H1 (cell line): ENCODE measurements at regions not wholly inside any gene's neighbourhood (a gene's known extent, or its start where the extent isn't known, plus 50 kb on each side); places are given as distances from the start of the nearest gene placed in this dataset.
A peak's percentile ranks its signal among the peaks of the same experiment; 100 is the strongest.

Source experiments
- CTCF ChIA-PET: fragments of 300-600 bp; sonication (Branson Sonifier 250); formaldehyde crosslinking; loops from one replicate; lab custom pipeline; 2021; ENCODE audit not compliant: partially characterized antibody; lab: Charles Lee
- POLR2A ChIA-PET: fragments of 300-600 bp; sonication (Branson Sonifier 250); formaldehyde crosslinking; loops from one replicate; lab custom pipeline; 2021; ENCODE audit warnings: inconsistent platforms; ENCODE audit not compliant: partially characterized antibody; lab: Charles Lee
- DNase-seq, 2 experiments: peaks; one replicate each; pipeline versions ENCODE4 v3.0.0 to v3.0.0-alpha.2; 2010 to 2022; ENCODE audit warnings: low spot score in 2 of 2, low read depth in 1 of 2, mixed read lengths in 1 of 2
- FAIRE-seq: peaks from 2 replicates; lab custom pipeline; 2011; peaks lifted over from hg19 to GRCh38; lab: Jason Lieb, UNC
- H2AFZ ChIP-seq: 2 replicates; pipeline ENCODE4 v1.8.1; 2012; ENCODE audit warnings: low read length, inconsistent platforms
- H2AK5ac ChIP-seq: 2 replicates; pipeline ENCODE4 v1.6.1; 2013; ENCODE audit warnings: low read depth, low read length
- H2BK120ac ChIP-seq: replicated peaks from 2 replicates; pipeline ENCODE3; 2013; ENCODE audit warnings: low read depth, low read length, inconsistent platforms
- H2BK12ac ChIP-seq: 2 replicates; pipeline ENCODE4 v1.6.1; 2013; ENCODE audit warnings: low read depth, low read length
- H2BK15ac ChIP-seq: 2 replicates; pipeline ENCODE4 v1.6.1; 2013; ENCODE audit warnings: low read length
- H2BK20ac ChIP-seq: 2 replicates; pipeline ENCODE4 v1.6.1; 2013; ENCODE audit warnings: low read length
- H2BK5ac ChIP-seq: 2 replicates; pipeline ENCODE4 v1.6.1; 2013; ENCODE audit warnings: low read depth, low read length
- H3K14ac ChIP-seq: 2 replicates; pipeline ENCODE4 v1.6.1; 2013; ENCODE audit warnings: inconsistent platforms; ENCODE audit not compliant: insufficient read length
- H3K18ac ChIP-seq: 2 replicates; pipeline ENCODE4 v1.6.1; 2013; ENCODE audit warnings: low read length; ENCODE audit errors: extremely low read depth
- H3K23ac ChIP-seq: 2 replicates; pipeline ENCODE4 v1.6.1; 2013; ENCODE audit warnings: inconsistent platforms; ENCODE audit not compliant: insufficient read length
- H3K23me2 ChIP-seq: 2 replicates; pipeline ENCODE4 v1.6.1; 2013; ENCODE audit warnings: low read depth, low read length
- H3K27ac ChIP-seq: 2 replicates; pipeline ENCODE4 v1.6.1; 2011; ENCODE audit warnings: low read depth, low read length, inconsistent platforms
- H3K27me3 ChIP-seq, 4 experiments: replicated peaks in 1 of 4; 1 replicate in 1 of 4; 2 replicates in 3 of 4; pipeline versions ENCODE4 v1.6.1 to v1.8.1; 2011 to 2013; ENCODE audit warnings: low read length in 3 of 4, mild to moderate bottlenecking in 3 of 4, inconsistent platforms in 2 of 4, mixed read lengths in 2 of 4, moderate library complexity in 1 of 4; ENCODE audit not compliant: control insufficient read depth in 3 of 4, insufficient read depth in 3 of 4; ENCODE audit errors: extremely low read depth in 1 of 4
- H3K36me3 ChIP-seq, 4 experiments: 2 replicates each; pipeline versions ENCODE4 v1.6.1 to v1.8.1; 2011 to 2013; ENCODE audit warnings: mild to moderate bottlenecking in 4 of 4, low read length in 3 of 4, moderate library complexity in 2 of 4, control low read depth in 1 of 4, inconsistent platforms in 1 of 4; ENCODE audit not compliant: insufficient read depth in 4 of 4, control insufficient read depth in 2 of 4
- H3K4ac ChIP-seq: replicated peaks from 2 replicates; pipeline ENCODE3; 2013; ENCODE audit warnings: low read length, low read depth, mixed read lengths, inconsistent platforms; ENCODE audit not compliant: insufficient read length
- H3K4me1 ChIP-seq, 4 experiments: replicated peaks in 1 of 4; 1 replicate in 1 of 4; 2 replicates in 3 of 4; pipeline versions ENCODE4 v1.6.1 to v1.8.1; 2011 to 2013; ENCODE audit warnings: low read length in 3 of 4, inconsistent platforms in 2 of 4, mixed read lengths in 1 of 4; ENCODE audit not compliant: insufficient read depth in 4 of 4, control insufficient read depth in 3 of 4
- H3K4me2 ChIP-seq, 2 experiments: 2 replicates each; pipeline versions ENCODE4 v1.6.1 to v1.8.1; 2011 to 2013; ENCODE audit warnings: low read depth in 2 of 2, low read length in 2 of 2, control low read depth in 1 of 2, inconsistent platforms in 1 of 2, mild to moderate bottlenecking in 1 of 2; ENCODE audit not compliant: insufficient read depth in 1 of 2
- H3K4me3 ChIP-seq, 4 experiments: fragments of 200-600, 300-600 bp in 1 of 4; sonication (generic), shearing (Covaris generic), sonication (Bioruptor Twin) in 1 of 4; 2 replicates each; pipeline versions ENCODE4 v1.5.1 to v1.8.1; 2011 to 2016; ENCODE audit warnings: low read length in 4 of 4, low read depth in 3 of 4, control low read depth in 2 of 4, inconsistent platforms in 2 of 4, mild to moderate bottlenecking in 2 of 4, mixed read lengths in 1 of 4, moderate library complexity in 1 of 4; ENCODE audit not compliant: insufficient read depth in 2 of 4; ENCODE audit errors: extremely low read depth in 1 of 4
- H3K56ac ChIP-seq: replicated peaks from 2 replicates; pipeline ENCODE3; 2013; ENCODE audit warnings: low read depth, mild to moderate bottlenecking, mixed read lengths, low read length, inconsistent platforms; ENCODE audit not compliant: insufficient read length
- H3K79me1 ChIP-seq: 2 replicates; pipeline ENCODE4 v1.6.1; 2013; ENCODE audit warnings: low read depth, low read length, control low read depth
- H3K79me2 ChIP-seq, 2 experiments: 2 replicates each; pipeline versions ENCODE4 v1.6.1 to v1.8.1; 2012 to 2013; ENCODE audit warnings: low read length in 2 of 2, mild to moderate bottlenecking in 2 of 2, inconsistent platforms in 1 of 2; ENCODE audit not compliant: insufficient read depth in 2 of 2, control insufficient read depth in 1 of 2
- H3K9ac ChIP-seq, 4 experiments: replicated peaks in 1 of 4; 1 replicate in 1 of 4; 2 replicates in 3 of 4; pipeline versions ENCODE4 v1.6.1 to v1.8.1; 2011 to 2013; ENCODE audit warnings: low read depth in 3 of 4, low read length in 3 of 4, control low read depth in 2 of 4, mild to moderate bottlenecking in 2 of 4, moderate library complexity in 2 of 4, inconsistent platforms in 1 of 4; ENCODE audit errors: extremely low read depth in 1 of 4
- H3K9me3 ChIP-seq, 2 experiments: 2 replicates each; pipeline versions ENCODE4 v1.6.1 to v1.8.1; 2012 to 2013; ENCODE audit warnings: mild to moderate bottlenecking in 2 of 2, moderate library complexity in 2 of 2, control low read depth in 1 of 2, inconsistent platforms in 1 of 2, low read depth in 1 of 2, low read length in 1 of 2, mixed read lengths in 1 of 2; ENCODE audit not compliant: insufficient read depth in 2 of 2
- H4K20me1 ChIP-seq, 2 experiments: replicated peaks in 1 of 2; 2 replicates each; pipeline versions ENCODE3 to v1.8.1; 2011 to 2013; ENCODE audit warnings: inconsistent platforms in 2 of 2, low read length in 2 of 2, mild to moderate bottlenecking in 1 of 2; ENCODE audit not compliant: insufficient read depth in 2 of 2, control insufficient read depth in 1 of 2
- H4K5ac ChIP-seq: 2 replicates; pipeline ENCODE4 v1.6.1; 2013; ENCODE audit warnings: low read length, low read depth, mixed read lengths, inconsistent platforms; ENCODE audit not compliant: insufficient read length
- H4K8ac ChIP-seq: 2 replicates; pipeline ENCODE4 v1.8.0; 2013; ENCODE audit warnings: mild to moderate bottlenecking, moderate library complexity, low read length, inconsistent platforms; ENCODE audit not compliant: insufficient read depth; ENCODE audit errors: extremely low read depth
- H4K91ac ChIP-seq: replicated peaks from 2 replicates; pipeline ENCODE3; 2013; ENCODE audit warnings: low read length, mixed read lengths, inconsistent platforms; ENCODE audit not compliant: insufficient read length
- ASH2L ChIP-seq: fragments of 200-600, 300-600 bp; sonication (generic); IDR thresholded peaks from one replicate; pipeline ENCODE4 v1.7.1; 2017; ENCODE audit warnings: low read length
- CBX5 ChIP-seq: fragments of 300-800, 300-1000 bp; sonication (generic); IDR thresholded peaks from 2 replicates; pipeline ENCODE4 v1.7.1; 2016; ENCODE audit warnings: antibody characterized with exemption, low read length, low read depth
- CHD1 ChIP-seq: IDR thresholded peaks from 2 replicates; pipeline ENCODE4 v1.6.1; 2012; ENCODE audit warnings: low read depth, low read length, improper control_type of control experiment
- CHD2 ChIP-seq: IDR thresholded peaks from 2 replicates; pipeline ENCODE4 v1.6.1; 2012; ENCODE audit warnings: low read length, improper control_type of control experiment
- JUND ChIP-seq: IDR thresholded peaks from 2 replicates; pipeline ENCODE4 v1.6.1; 2011; ENCODE audit warnings: mild to moderate bottlenecking, improper control_type of control experiment, low read length
- KDM1A ChIP-seq: fragments of 200-600, 300-600 bp; sonication (generic); IDR thresholded peaks from 2 replicates; pipeline ENCODE4 v1.7.1; 2016; ENCODE audit warnings: mild to moderate bottlenecking, low read length, borderline replicate concordance
- KDM4A ChIP-seq: IDR thresholded peaks from one replicate; pipeline ENCODE4 v1.7.1; 2012; ENCODE audit warnings: low read depth, mild to moderate bottlenecking, moderate library complexity, low read length, inconsistent platforms; ENCODE audit not compliant: severe bottlenecking
- RAD21 ChIP-seq, 2 experiments: IDR thresholded peaks in 1 of 2; conservative IDR thresholded peaks in 1 of 2; 2 replicates each; pipeline ENCODE4 v1.6.1; 2011; ENCODE audit warnings: low read depth in 2 of 2, low read length in 2 of 2, improper control_type of control experiment in 1 of 2, inconsistent platforms in 1 of 2, mild to moderate bottlenecking in 1 of 2, moderate library complexity in 1 of 2
- SIN3A ChIP-seq, 2 experiments: IDR thresholded peaks in 1 of 2; conservative IDR thresholded peaks in 1 of 2; 2 replicates each; pipeline ENCODE4 v1.6.1; 2011 to 2012; ENCODE audit warnings: low read length in 2 of 2, improper control_type of control experiment in 1 of 2, low read depth in 1 of 2, mild to moderate bottlenecking in 1 of 2
- SIX5 ChIP-seq: IDR thresholded peaks from 2 replicates; pipeline ENCODE4 v1.6.1; 2011; ENCODE audit warnings: mild to moderate bottlenecking, low read depth, low read length
- SP2 ChIP-seq: IDR thresholded peaks from 2 replicates; pipeline ENCODE4 v1.6.1; 2012; ENCODE audit warnings: mild to moderate bottlenecking, low read length, inconsistent platforms
- ZNF274 ChIP-seq: IDR thresholded peaks from 2 replicates; pipeline ENCODE4 v1.7.0; 2012; ENCODE audit warnings: low read length, borderline replicate concordance; ENCODE audit errors: extremely low read depth
- whole genome bisulfite sequencing, 2 experiments: shearing (Covaris generic) in 1 of 2; methylation state at CpG; one replicate each; pipeline versions ENCODE4 v1.1.6 to v1.1.7; 2013 to 2015; ENCODE audit warnings: low lambda C conversion rate in 2 of 2, mixed read lengths in 2 of 2, inconsistent platforms in 1 of 2, low coverage in 1 of 2, missing lambda C conversion rate in 1 of 2; ENCODE audit not compliant: insufficient replicate concordance in 2 of 2, insufficient coverage in 1 of 2, insufficient read length in 1 of 2; ENCODE audit errors: extremely low coverage in 1 of 2, missing lambda C conversion rate in 1 of 2; 5-methylcytosine and 5-hydroxymethylcytosine counted together

- peak overlapping the region; percentile 95 for H4K91ac ChIP-seq
- H3K9me3 ChIP-seq = peaks cover 0 to 6% of the 10 kb centered on the region in 2 experiments; a peak in 2 of 4 replicates
- no peak overlapping the region; the same call in 1 of the 2 replicates for H2AK5ac ChIP-seq
- H3K36me3 ChIP-seq = no peaks in the 10 kb centered on the region
- H3K23me2 ChIP-seq = no peaks in the 10 kb centered on the region
- H2AFZ ChIP-seq = no peak overlapping the region
- H3K27ac ChIP-seq = no peak overlapping the region
- H3K4me2 ChIP-seq = peak overlapping the region; percentile 61 to 67
- POLR2A ChIA-PET = interaction anchor here (0.6 to 2.5 kb wide), 6 partner anchors 8 to 82 kb away, joined by 3 to 9 read pairs (median 4); no protein-coding TSS in a partner anchor
- FAIRE-seq (no peak), DNase-seq (peak; percentile 70 to 78)
- no peak overlapping the region for H4K5ac ChIP-seq
- CTCF ChIA-PET = interaction anchor here (0.9 to 2.0 kb wide), 2 partner anchors 12 to 90 kb away, joined by 3 to 7 read pairs; no protein-coding TSS in a partner anchor
- no peak overlapping the region for H3K56ac ChIP-seq
- H3K23ac ChIP-seq = no peak overlapping the region
- no peaks in the 10 kb centered on the region for H3K79me2 ChIP-seq
- H2BK120ac ChIP-seq = peak overlapping the region; percentile 50
- H3K9ac ChIP-seq = no peak overlapping the region; a peak in 1 of 7 replicates
- peak overlapping the region; percentile 95 for H2BK5ac ChIP-seq
- H3K4ac ChIP-seq = no peak overlapping the region
- WGBS, 2 experiments = 11% methylated on average over 18 of the region's 19 CpGs; no CpG with 5 or more reads in 1 of the 2 experiments
- H3K4me1 ChIP-seq = peaks cover 0 to 25% (median 13%) of the 10 kb centered on the region in 4 experiments; a peak in 4 of 7 replicates
- peak overlapping the region; percentile 87; the same call in 1 of the 2 replicates for H3K18ac ChIP-seq
- H4K8ac ChIP-seq = peak overlapping the region; percentile 11; the same call in 1 of the 2 replicates
- peak overlapping the region in 1 of 4 experiments; percentile 47; a peak in 3 of 8 replicates for H3K4me3 ChIP-seq
- peak overlapping the region; percentile 99 for H2BK20ac ChIP-seq
- peaks cover 0 to 2% (median 0%) of the 10 kb centered on the region in 4 experiments; a peak in 3 of 7 replicates for H3K27me3 ChIP-seq
- no peak overlapping the region for H3K14ac ChIP-seq
- H4K20me1 ChIP-seq = no peaks in the 10 kb centered on the region
- H2BK15ac ChIP-seq = no peak overlapping the region
- peak overlapping the region; percentile 98; the same call in 1 of the 2 replicates for H2BK12ac ChIP-seq
- no peaks in the 10 kb centered on the region for H3K79me1 ChIP-seq
- TF ChIP-seq CBX5 (no peak), RAD21 (IDR thresholded peaks at IDR 0.05 in 1 of 2, conservative IDR thresholded peaks at IDR 0.05 in 1 of 2; ENCODE audit: low read depth in 2 of 2, low read length in 2 of 2) (no peak), SP2 (no peak), CHD2 (0 out of 2 replicates have a peak, but pooled peaks have one; percentile 7), JUND (no peak), SIX5 (no peak), ZNF274 (no peak), ASH2L (no peak), SIN3A (conservative IDR thresholded peaks at IDR 0.05 in 1 of 2, IDR thresholded peaks at IDR 0.05 in 1 of 2; ENCODE audit: low read depth in 1 of 2, low read length in 2 of 2) (no peak), KDM1A (no peak), KDM4A (no peak), CHD1 (no peak)
Observed at GRCh38 chr10:131676800-131677421, 223.9 kb upstream of the PPP2R2D start.
